ENCODE measurements at regions not wholly inside any gene's neighbourhood (a gene's known extent, or its start where the extent isn't known, plus 50 kb on each side); places are given as distances from the start of the nearest gene placed in this dataset.
"Not testable (repeated sequence)": the region's sequence is repeated elsewhere in the genome, so short reads cannot be mapped to it uniquely, and the experiment has no call there.

DNA sequence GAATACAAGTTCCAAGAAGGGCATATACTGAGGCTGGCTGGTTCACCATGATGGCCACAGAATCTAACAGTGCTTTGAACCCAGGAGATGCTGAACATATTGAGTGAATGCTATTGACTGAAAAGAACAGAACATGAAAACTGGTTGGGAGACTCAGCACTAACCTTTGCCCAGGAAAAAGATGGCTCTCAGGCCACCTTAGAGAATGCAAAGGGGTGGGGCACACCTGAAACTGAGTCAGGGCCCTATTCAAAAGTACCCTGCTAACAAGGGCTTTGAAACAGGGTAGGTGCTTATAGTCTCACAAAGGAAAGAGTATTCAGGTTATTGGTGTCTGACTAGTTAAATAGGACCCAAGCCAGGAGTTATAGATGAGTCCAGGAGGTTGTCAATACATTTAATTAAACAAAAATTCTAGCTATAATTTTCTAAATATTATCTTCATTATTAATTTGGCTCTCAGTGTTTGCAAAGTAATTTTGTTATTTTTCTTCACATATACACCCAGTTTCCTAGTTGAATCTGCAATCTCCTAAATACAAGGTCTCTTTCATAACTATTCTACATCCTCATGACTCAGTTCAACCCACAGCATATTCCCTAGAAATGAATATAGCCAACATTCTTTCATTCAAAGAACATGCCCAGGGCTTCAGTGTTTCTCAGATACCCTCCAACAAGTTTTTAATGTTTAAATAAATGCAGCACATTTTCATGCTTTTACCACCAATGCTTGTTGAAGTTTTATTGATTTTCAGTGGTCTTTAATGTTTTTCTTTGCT lies 144.2 kb upstream of the RAPGEF2 start:
- FAIRE-seq = no peak

DNA sequence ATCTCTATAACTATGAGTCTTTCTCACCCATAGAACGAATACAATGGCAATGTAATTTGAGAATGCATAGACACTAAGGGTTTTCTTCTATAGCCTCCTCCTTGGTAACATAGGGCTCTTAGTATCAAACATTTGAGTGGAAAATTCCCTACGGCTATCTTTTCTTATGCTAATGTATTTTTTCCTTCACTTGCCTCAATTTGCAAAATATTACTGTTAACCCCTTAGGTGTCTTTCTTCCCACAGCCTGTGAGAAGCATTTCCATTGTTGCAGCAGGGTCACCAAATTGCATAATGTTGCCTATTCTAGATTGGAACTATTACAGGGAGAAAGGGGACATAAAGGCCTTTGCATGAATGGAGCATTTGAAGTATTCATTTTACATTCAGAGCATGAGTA lies 140.5 kb upstream of the RAPGEF2 start:
- FAIRE-seq = no peak

DNA sequence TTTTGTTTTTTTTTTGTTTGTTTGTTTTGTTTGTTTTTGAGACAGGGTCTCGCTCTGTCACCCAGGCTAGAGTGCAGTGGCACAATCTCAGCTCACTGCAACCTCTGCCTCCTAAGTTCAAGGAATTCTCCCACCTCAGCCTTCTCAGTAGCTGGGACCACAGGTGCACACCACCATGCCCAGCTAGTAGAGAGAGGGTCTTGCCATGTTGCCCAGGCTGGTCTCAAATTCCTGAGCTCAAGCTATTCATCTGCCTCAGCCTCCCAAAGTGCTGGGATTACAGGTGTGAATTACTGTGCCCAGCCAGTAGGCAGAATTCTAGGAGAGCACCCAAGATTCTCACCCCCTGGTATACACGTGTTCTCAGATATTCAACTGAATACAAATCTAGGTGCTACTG lies 139.6 kb upstream of the RAPGEF2 start:
- FAIRE-seq = not testable (repeated sequence)

GRCh38 chr4:158964114-158964727 lies 138.7 kb upstream of the RAPGEF2 start:
- no peak for FAIRE-seq

GRCh38 chr4:158964728-158965124 lies 138.2 kb upstream of the RAPGEF2 start:
- no peak for FAIRE-seq

- no peak for FAIRE-seq
Observed at GRCh38 chr4:158965226-158965625, 137.7 kb upstream of the RAPGEF2 start.

DNA sequence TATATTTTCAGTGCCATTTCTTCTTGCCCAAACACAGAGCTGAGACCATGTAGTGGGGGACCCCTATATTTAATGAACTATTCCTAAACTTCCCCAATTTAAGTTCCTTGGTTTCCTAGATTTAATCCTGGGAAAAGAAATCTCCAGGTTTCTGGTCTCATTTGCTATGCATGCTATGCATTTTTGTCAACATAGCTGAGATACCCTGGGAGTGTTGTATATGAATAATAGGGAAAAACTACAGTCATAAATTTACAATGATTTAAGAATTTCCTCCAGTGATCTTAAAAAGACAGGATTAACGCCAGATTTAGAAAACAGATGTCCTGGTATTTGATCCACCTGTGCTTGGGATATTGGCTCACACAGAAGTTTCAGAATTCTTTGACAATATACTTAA lies 136.8 kb upstream of the RAPGEF2 start:
- no peak for FAIRE-seq

DNA sequence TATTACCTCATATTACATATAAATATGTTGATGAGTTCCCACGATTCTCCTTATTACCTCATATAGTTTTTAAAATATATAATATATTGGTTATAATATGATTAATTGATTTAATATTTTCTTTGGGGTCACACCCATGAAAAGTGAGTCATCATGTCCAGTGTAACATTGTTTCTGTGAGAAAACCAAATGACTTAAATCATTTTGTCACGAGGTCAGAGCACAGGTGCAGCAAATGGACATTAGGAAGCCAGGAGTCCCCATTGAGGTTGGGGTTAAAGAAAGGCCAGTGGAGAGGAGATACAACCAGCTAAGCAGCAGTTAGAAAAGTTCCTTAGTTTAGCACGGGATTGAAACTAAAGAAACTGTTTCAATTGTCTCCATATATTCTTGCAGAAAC lies 133.9 kb upstream of the RAPGEF2 start:
- FAIRE-seq = no peak

GRCh38 chr4:158970812-158971211 lies 132.1 kb upstream of the RAPGEF2 start:
- FAIRE-seq = no peak

DNA sequence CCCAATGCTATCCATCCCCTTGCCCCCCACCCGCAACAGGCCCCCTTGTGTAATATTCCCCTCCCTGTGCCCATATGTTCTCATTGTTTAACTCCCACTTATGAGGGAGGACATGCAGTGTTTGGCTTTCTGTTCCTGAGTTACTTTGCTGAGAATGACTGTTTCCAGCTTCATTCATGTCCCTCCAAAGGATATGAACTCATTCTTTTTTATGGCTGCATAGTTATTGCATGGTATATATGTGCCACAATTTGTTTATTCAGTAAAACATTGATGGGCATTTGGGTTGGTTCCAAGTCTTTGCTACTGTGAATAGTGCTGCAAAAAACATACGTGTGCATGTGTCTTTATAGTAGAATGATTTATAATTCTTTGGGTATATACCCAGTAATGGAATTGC lies 128.4 kb upstream of the RAPGEF2 start:
- not testable (repeated sequence) for FAIRE-seq

GRCh38 chr4:158980711-158981110 lies 122.2 kb upstream of the RAPGEF2 start:
- not testable (repeated sequence) for FAIRE-seq

GRCh38 chr4:158991534-158992155 lies 111.2 kb upstream of the RAPGEF2 start:
- FAIRE-seq = no peak

GRCh38 chr4:158993891-158994290 lies 109.0 kb upstream of the RAPGEF2 start:
- no peak for FAIRE-seq

- no peak for FAIRE-seq
Observed at GRCh38 chr4:158995040-158995439, 107.8 kb upstream of the RAPGEF2 start.

DNA sequence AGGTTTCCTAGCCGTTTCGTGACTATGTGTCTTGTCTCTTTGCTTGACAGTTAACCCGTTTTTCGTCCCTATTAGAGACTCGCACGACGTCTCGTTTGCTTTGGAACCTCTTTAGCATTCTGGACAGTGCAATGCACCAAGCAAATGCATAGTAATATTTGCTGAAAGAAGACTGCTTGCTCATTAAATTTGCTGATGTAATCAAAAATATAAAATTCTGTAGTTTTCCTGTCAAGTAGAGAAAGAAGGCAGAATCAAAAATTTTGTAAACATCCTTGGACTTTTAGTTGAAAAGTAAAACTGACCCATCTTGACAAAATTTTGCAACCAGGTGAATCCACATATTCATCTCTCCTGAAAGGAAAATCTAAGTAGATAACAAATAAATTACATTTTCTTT lies 106.9 kb upstream of the RAPGEF2 start:
- FAIRE-seq = no peak

- FAIRE-seq = no peak
Observed at GRCh38 chr4:158996669-158997074, 106.2 kb upstream of the RAPGEF2 start.

DNA sequence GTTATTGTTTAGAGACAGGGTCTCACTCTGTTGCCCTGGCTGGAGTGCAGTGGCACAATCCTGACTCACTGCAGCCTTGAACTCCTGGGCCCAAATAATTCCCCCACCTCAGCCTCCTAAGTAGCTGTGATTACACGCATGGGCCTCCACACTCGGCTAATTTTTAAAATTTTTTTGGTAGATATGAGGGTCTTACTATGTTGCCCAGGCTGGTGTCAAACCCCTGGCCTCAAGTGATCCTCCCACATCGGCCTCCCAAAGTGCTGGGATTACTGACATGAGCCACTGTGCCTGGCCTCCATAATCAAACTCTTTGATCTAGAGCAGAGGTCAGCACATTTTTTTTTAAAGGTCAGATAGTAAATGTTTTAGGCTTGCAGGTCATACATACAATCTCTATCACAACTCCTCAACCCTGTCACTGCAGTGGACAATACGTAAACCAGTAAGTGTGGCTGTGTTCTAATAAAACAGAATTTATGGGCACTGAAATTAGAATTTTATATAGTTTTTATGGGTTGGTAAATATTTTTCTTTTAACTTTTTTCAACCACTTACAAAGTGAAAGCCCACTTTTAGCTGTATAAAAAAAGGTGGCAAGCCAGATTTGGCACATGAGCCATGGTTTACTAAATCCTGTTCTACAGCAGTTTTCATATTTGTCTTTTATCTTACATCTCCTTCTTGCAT lies 105.1 kb upstream of the RAPGEF2 start:
- FAIRE-seq = no peak

- FAIRE-seq = no peak
Observed at GRCh38 chr4:158998624-158999023, 104.3 kb upstream of the RAPGEF2 start.

DNA sequence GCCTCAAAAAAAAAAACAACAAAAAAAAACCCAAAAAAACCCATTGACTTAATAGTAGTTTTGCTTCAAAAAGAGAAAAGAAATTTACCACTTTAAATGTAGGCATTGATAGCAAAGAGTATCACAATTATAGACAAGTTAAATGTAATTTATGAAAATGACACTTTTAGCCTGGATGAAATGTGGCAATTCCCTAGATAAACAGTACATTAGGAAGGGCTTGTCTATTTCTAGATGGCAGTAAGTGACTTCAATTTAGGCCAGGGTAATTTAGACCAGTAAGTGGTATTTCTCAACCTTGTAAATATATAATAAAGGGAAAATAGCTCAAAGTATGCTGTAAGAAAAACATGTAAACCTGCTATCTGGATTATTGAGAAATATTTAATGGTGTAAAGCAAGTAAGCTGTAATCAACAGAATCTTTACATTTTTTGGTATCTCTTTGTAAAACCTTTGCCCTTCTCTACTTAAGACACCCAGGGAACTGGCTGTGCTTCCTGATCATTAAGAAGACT lies 103.7 kb upstream of the RAPGEF2 start:
- no peak for FAIRE-seq

DNA sequence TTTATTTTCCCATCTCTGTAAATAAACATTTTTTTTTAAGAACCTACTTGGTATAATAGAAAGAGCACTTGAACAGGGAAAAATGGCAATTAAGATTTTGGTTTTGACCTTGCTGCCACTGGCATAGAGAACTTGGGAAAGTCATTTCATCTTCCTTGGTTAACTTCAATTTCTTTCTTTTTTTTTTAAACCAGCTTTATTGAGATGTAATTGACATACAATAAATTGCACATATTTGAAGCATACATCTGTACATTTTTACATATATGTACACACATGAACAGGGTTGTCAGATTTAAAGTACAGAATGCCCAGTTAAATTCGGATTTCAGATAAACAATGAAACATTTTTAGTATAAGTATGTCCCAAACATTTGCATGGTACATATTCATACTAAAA lies 103.0 kb upstream of the RAPGEF2 start:
- no peak for FAIRE-seq

DNA sequence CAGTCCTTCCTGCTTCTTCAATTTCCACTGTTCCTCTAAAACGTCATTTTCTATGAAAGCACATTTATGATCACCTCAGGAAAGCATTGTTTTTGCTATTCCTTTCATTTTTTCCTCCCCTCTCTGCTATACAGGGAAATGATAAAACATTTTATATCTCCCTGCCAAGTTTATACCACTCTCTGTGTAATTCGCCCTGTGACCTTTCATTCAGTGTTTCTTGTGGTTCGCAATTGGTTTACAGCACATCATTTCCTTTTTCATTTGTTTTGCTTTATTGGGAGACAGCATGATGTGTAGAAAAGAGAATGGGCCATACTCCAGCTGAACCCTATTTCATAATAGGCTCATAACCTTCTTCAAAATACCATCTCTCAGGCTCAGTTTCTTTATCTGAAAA lies 99.9 kb upstream of the RAPGEF2 start:
- no peak for FAIRE-seq

DNA sequence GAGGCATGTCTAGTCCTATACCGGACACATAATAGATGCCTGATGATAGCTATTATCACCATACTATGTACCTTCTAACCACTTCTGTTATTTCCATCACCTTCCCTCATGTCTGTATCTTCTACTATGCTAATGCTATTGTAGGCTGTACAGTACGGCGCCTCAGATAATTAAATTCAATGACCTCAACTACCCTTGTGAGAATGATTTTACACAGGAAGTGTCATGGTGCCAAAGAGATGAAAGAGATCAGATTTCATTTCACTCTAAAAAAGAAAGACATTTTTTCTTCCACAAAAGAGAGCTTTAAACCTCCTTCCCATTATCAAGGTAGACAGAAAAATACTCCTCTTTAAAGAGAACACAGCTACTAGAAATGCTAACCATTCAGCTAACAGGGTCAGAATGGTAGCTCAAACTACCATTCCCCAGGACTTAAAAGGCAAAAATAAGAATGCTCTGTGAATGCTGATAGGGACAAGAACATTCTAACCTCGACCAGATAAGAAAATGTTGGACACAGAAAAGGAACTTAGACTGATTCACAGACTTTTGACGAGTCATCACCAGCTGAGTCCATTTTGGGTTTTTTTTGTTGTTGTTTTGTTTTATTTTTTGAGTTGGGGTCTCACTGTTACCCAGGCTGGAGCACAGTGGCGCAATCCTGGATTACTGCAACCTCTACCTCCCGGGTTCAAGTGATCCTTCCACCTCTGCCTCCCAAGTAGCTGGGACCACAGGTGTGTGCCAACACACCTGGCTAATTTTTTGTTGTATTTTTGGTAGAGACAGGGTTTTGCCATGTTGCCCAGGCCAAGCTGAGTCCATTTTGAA lies 99.2 kb upstream of the RAPGEF2 start:
- FAIRE-seq = no peak

GRCh38 chr4:159006202-159006601 lies 96.7 kb upstream of the RAPGEF2 start:
- no peak for FAIRE-seq

All from A204.1 (cell line).